Stimulated activated CD8-positive, alpha-beta memory T cell treated with anti-CD3 and anti-CD28 coated beads, Interleukin-2, amount 100 ng/mL, for 48 hours (primary cell): ENCODE measurements at regions not wholly inside any gene's neighbourhood (a gene's known extent, or its start where the extent isn't known, plus 50 kb on each side); places are given as distances from the start of the nearest gene placed in this dataset.
"Not testable (repeated sequence)": the region's sequence is repeated elsewhere in the genome, so short reads cannot be mapped to it uniquely, and the experiment has no call there.

Experiments used
- DNase-seq, 2 donors: peaks; one replicate each; pipeline ENCODE4 v3.0.0-alpha.2; 2020; ENCODE audit warnings: low read depth in 2 of 2

GRCh38 chr5:72692651-72693442 lies 123.6 kb upstream of the TNPO1 start:
- DNase-seq: no peak

- no peak for DNase-seq
Measured at GRCh38 chr5:72692231-72692637, 124.2 kb upstream of the TNPO1 start.

DNA sequence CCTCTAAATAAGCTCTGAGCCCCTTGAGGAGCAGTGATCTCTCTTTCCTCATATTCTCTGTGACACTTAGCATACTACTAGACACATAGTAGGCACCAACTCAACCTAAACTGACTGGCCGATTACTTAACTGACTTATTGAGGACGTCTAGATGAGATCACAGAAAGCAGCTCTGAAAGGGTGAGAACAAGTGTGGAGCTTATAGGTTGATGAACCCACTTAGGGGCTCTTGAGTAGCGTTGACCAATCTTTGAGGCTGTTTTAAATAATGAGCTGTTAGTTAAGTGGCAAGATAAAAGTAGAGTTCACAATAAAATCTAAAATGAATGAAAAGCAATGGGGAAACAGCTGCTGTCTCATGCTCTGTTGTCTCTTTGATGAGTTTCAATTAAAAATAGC lies 124.7 kb upstream of the TNPO1 start:
- DNase-seq: no peak

DNA sequence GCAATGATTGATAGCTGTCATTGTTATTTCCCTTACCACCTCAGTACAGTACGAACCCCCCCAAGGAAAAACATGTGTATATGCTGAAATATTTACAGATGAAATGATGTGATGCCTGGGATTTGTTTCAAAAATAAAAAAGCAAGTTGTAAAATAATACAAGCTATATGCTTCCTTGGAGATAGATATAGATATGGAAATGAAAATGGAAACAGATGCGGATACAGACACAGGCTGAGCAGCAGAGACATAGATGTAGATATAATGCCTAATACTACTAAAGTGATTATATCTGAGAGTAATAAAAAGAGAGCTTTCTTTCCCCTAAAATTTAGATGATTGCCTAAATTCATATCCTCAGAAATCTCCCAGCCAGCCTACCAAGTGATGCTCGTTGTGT lies 127.5 kb upstream of the TNPO1 start:
- DNase-seq: no peak

GRCh38 chr5:72687288-72687687 lies 129.2 kb upstream of the TNPO1 start:
- DNase-seq: no peak

- no peak for DNase-seq
Measured at GRCh38 chr5:72682561-72682960, 133.9 kb upstream of the TNPO1 start.

- DNase-seq: no peak
Measured at GRCh38 chr5:72681781-72682180, 134.7 kb upstream of the TNPO1 start.

GRCh38 chr5:72677447-72677846 lies 139.0 kb upstream of the TNPO1 start:
- DNase-seq: no peak

DNA sequence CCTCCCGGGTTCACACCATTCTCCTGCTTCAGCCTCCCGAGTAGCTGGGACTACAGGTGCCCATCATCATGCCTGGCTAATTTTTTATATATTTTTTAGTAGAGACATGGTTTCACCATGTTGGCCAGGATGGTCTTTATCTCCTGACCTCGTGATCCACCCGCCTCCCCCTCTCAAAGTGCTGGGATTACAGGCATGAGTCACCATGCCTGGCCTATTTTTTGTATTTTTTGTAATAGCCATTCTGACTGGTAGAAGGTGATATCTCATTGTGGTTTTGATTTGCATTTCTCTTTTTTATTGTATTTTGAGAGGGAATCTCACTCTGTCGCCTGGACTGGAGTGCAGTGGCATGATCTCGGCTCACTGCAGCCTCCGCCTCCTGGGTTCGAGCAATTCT lies 139.6 kb upstream of the TNPO1 start:
- DNase-seq: not testable (repeated sequence)

DNA sequence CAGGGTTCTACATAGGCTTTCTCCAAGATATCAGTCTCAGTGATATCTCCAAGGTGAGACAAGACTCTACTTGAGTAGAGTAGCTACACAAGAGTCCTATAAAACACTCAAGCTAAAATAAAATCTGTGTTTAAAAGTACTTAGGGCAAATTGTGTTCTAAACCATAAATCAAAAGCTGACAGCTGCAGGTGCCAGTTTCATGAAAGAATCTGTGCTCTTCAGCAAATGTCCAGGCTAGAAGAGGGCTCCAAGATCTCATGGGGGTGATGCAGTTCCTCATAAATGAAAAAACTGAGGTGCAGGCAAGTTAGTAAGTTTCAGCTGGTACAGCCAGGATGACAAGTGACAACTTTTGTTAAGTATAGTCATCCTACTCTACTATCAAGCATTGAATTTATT lies 142.8 kb upstream of the TNPO1 start:
- no peak for DNase-seq

- no peak for DNase-seq
Measured at GRCh38 chr5:72673180-72673579, 143.3 kb upstream of the TNPO1 start.

DNA sequence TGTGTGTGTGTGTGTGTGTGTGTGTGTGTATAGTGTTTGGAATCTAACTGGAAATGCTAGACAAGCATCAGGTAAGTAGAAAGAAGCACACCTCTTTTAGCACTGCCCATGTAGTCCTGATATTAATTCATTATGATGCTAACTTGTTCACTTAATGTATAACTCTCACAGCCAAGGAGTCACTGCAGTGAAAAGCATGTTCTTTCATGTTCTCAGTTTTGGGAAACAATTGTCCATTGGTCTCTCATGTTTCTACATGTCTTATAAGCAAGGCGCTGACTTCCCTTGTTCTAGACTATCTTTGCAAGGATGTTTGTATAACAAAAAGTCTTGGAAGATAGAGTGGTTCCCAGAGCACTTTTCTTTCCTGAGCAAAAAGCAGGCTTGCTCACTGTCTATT lies 148.8 kb upstream of the TNPO1 start:
- no peak for DNase-seq

- no peak for DNase-seq
Measured at GRCh38 chr5:72662936-72663335, 153.5 kb upstream of the TNPO1 start.

DNA sequence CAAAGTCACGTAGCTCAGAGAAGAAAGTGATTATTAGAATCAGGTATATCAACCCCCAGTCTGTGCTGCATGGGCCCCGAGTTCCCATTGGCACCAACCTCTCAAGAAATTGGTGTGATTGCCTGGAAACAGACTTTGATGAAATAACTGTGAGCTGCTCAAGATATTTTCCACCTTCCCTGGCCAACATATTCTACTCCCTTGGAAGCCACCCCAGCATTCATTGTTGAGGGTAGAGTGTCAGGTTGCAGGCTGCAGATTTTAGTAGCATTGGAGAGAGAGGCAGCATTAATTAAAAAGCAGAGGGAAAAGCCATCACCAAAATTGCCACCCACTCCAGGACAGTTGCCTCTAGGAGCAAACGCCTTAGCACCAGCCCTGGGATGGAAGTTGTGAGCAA lies 154.2 kb upstream of the TNPO1 start:
- no peak for DNase-seq

DNA sequence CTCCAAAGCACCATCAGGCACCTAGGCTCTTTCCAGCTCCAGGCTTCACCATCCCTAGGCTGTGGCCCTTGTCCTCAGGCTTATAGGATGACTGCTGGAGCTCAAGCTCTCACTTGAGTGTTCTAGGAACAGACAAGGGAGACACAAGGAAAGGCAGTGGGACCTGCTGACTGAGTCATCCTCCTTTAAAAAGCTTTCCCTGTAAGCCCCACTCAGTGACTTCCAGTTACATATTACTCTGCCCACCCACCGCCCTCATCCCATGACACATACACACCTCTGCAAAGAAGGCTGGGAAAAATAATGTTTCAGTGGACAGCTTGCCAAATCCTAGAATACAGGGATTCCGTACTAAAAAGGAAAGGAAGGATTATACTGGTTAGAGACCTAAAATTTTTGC lies 154.2 kb upstream of the ZNF366 start:
- DNase-seq: no peak

- DNase-seq: no peak
Measured at GRCh38 chr5:72659726-72660125, 152.5 kb upstream of the ZNF366 start.

GRCh38 chr5:72658761-72659540 lies 151.7 kb upstream of the ZNF366 start:
- no peak for DNase-seq

- DNase-seq: no peak
Measured at GRCh38 chr5:72658161-72658560, 151.0 kb upstream of the ZNF366 start.

GRCh38 chr5:72656756-72657513 lies 149.7 kb upstream of the ZNF366 start:
- DNase-seq: no peak

- DNase-seq: no peak
Measured at GRCh38 chr5:72656331-72656730, 149.1 kb upstream of the ZNF366 start.

- DNase-seq: no peak
Measured at GRCh38 chr5:72654231-72654630, 147.0 kb upstream of the ZNF366 start.

- no peak for DNase-seq
Measured at GRCh38 chr5:72653586-72653985, 146.4 kb upstream of the ZNF366 start.

DNA sequence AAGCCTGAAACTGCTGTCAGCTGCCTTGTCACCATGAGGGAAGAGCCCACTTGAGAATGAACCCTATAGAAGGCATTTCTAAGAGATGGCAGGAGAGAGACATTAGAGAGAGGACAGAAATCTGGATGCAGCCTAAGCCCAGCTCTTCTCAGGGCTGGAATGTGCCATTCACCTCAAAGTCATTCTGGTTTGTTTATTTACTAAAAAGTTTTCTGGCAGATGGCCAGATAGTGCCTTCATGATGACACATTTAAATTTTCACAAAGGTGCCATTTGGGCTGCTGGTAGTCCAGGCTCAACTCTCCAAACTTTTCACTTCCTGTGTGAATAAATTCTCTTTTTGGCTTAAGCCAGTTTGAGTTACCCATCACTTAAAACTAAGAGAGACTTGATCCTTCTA lies 144.6 kb upstream of the ZNF366 start:
- no peak for DNase-seq
